K562 (cell line): ENCODE measurements at regions not wholly inside any gene's neighbourhood (a gene's known extent, or its start where the extent isn't known, plus 50 kb on each side); places are given as distances from the start of the nearest gene placed in this dataset.

Experiments
- ATAC-seq: fragments of 200-7000 bp; cut with Tn5 transposase; 3 replicates; pipeline ENCODE4 v1.9.1; 2020; ENCODE audit warnings: moderate library complexity
- BruUV-seq: library from RNA; stranded (reverse); fragments of 400-500 nt; replicated peaks from 2 replicates; lab custom pipeline; 2021; lab: Mats Ljungman, UMichigan
- CTCF ChIA-PET: fragments of 300-600 bp; formaldehyde crosslinking; extraction: SDS; loops from one replicate; lab custom pipeline; 2021; ENCODE audit warnings: low intra/inter-chr PET ratio; lab: Yijun Ruan, JAX
- POLR2A ChIA-PET: fragments of 300-600, 350-650 bp; sonication (Branson Sonifier 250); formaldehyde crosslinking; extraction: SDS; loops from one replicate; lab custom pipeline; 2021; ENCODE audit warnings: antibody characterized with exemption, inconsistent platforms; lab: Yijun Ruan, JAX
- DNase-seq, 4 experiments: peaks; one replicate each; pipeline versions ENCODE4 v3.0.0 to v3.0.0-alpha.2; 2011 to 2018; ENCODE audit warnings: low spot score in 3 of 4, mixed read lengths in 3 of 4; ENCODE audit errors: extremely low read depth in 1 of 4
- FAIRE-seq: peaks from 2 replicates; lab custom pipeline; 2011; peaks lifted over from hg19 to GRCh38; lab: Jason Lieb, UNC
- H2AFZ ChIP-seq: 2 replicates; pipeline ENCODE4 v1.6.0; 2011; ENCODE audit warnings: low read depth, low read length, control low read depth, inconsistent platforms
- H3K27ac ChIP-seq: fragments of 200-600 bp; 3 replicates; pipeline ENCODE4 v1.8.0; 2011; ENCODE audit warnings: low read depth, mild to moderate bottlenecking, control low read depth, inconsistent platforms, low read length, moderate library complexity, mixed read lengths; ENCODE audit errors: extremely low read depth
- H3K27me3 ChIP-seq, 2 experiments: fragments of 300-600 bp in 1 of 2; 2 replicates in 1 of 2; 3 replicates in 1 of 2; pipeline versions ENCODE4 v1.6.0 to v1.8.0; 2011; ENCODE audit warnings: inconsistent platforms in 2 of 2, low read length in 2 of 2, mild to moderate bottlenecking in 1 of 2, mixed read lengths in 1 of 2, moderate library complexity in 1 of 2; ENCODE audit not compliant: control insufficient read depth in 2 of 2, insufficient read depth in 2 of 2
- H3K36me3 ChIP-seq: fragments of 300-600 bp; 3 replicates; pipeline ENCODE4 v1.8.0; 2011; ENCODE audit warnings: mild to moderate bottlenecking, low read length, inconsistent platforms; ENCODE audit not compliant: control insufficient read depth, insufficient read depth
- H3K4me1 ChIP-seq, 2 experiments: fragments of 200-600 bp in 1 of 2; replicated peaks in 1 of 2; 2 replicates in 1 of 2; 3 replicates in 1 of 2; pipeline versions ENCODE4 v1.5.1 to v1.8.0; 2011; ENCODE audit warnings: inconsistent platforms in 2 of 2, low read length in 2 of 2, mild to moderate bottlenecking in 1 of 2, mixed read lengths in 1 of 2, moderate library complexity in 1 of 2; ENCODE audit not compliant: control insufficient read depth in 2 of 2, insufficient read depth in 2 of 2
- H3K4me2 ChIP-seq: 2 replicates; pipeline ENCODE4 v1.6.1; 2011; ENCODE audit warnings: low read length, control low read depth, inconsistent platforms, mixed read lengths; ENCODE audit not compliant: insufficient read depth
- H3K4me3 ChIP-seq: fragments of 200-600 bp; sonication (generic), shearing (Covaris generic); 2 replicates; pipeline ENCODE4 v1.5.1; 2016; ENCODE audit warnings: control low read depth, inconsistent platforms
- H3K79me2 ChIP-seq: fragments of 200-600 bp; 3 replicates; pipeline ENCODE4 v1.8.0; 2011; ENCODE audit warnings: low read length, inconsistent platforms; ENCODE audit not compliant: control insufficient read depth, insufficient read depth
- H3K9ac ChIP-seq, 2 experiments: 2 replicates each; pipeline versions ENCODE4 v1.6.0 to v1.6.1; 2011; ENCODE audit warnings: low read depth in 2 of 2, low read length in 2 of 2, control low read depth in 1 of 2, inconsistent platforms in 1 of 2, mild to moderate bottlenecking in 1 of 2, mixed read lengths in 1 of 2; ENCODE audit not compliant: insufficient read depth in 1 of 2
- H3K9me1 ChIP-seq: one replicate; pipeline ENCODE4 v1.6.0; 2011; ENCODE audit warnings: inconsistent platforms, mild to moderate bottlenecking, low read length, moderate library complexity; ENCODE audit not compliant: control insufficient read depth, insufficient read depth
- H3K9me3 ChIP-seq: replicated peaks from 2 replicates; pipeline ENCODE4 v1.5.1; 2011; ENCODE audit warnings: low read depth, low read length, inconsistent platforms; ENCODE audit not compliant: control insufficient read depth, insufficient read depth
- H4K20me1 ChIP-seq: replicated peaks from 2 replicates; pipeline ENCODE4 v1.6.1; 2011; ENCODE audit warnings: low read length, inconsistent platforms, mixed read lengths; ENCODE audit not compliant: control insufficient read depth, insufficient read depth
- ARID1B ChIP-seq: fragments of 450-650 bp; IDR thresholded peaks from 2 replicates; pipeline ENCODE4 v1.6.1; 2016; ENCODE audit warnings: antibody characterized with exemption, mild to moderate bottlenecking, inconsistent platforms
- CREB5 ChIP-seq: fragments of 250-450 bp; sonication (Bioruptor Pico); IDR thresholded peaks from 2 replicates; pipeline ENCODE4 v1.5.0; 2020; ENCODE audit warnings: mild to moderate bottlenecking
- DACH1 ChIP-seq: fragments of 450-650 bp; IDR thresholded peaks from 2 replicates; pipeline ENCODE4 v1.6.1; 2018; ENCODE audit not compliant: partially characterized antibody
- HOXB6 ChIP-seq: fragments of 250-450 bp; sonication (Bioruptor Pico); IDR thresholded peaks from 2 replicates; pipeline ENCODE4 v1.5.1; 2022; ENCODE audit warnings: mild to moderate bottlenecking, borderline replicate concordance
- NELFE ChIP-seq: IDR thresholded peaks from 2 replicates; pipeline ENCODE4 v1.6.1; 2011; ENCODE audit warnings: mild to moderate bottlenecking; ENCODE audit not compliant: insufficient read depth, insufficient read length
- POLR2G ChIP-seq: fragments of 200-400 bp; formaldehyde crosslinking; IDR thresholded peaks from 2 replicates; pipeline ENCODE4 v1.6.1; 2017; ENCODE audit warnings: low read depth, mild to moderate bottlenecking, antibody characterized with exemption, low read length, moderate library complexity
- RNF2 ChIP-seq: sonication (generic); IDR thresholded peaks from 2 replicates; pipeline ENCODE4 v1.6.1; 2016
- SMARCA5 ChIP-seq: fragments of 450-650 bp; IDR thresholded peaks from 2 replicates; pipeline ENCODE4 v1.6.1; 2016
- SOX6 ChIP-seq: fragments of 450-650 bp; IDR thresholded peaks from 2 replicates; pipeline ENCODE4 v1.6.1; 2014; ENCODE audit warnings: mild to moderate bottlenecking
- STAT5A ChIP-seq: IDR thresholded peaks from 2 replicates; pipeline ENCODE4 v1.6.1; 2012; ENCODE audit warnings: low read length, inconsistent platforms, borderline replicate concordance
- ZNF507 ChIP-seq: conservative IDR thresholded peaks from 2 replicates; pipeline ENCODE4 v1.6.1; 2017; ENCODE audit warnings: missing genetic modification characterization, missing compliant biosample characterization
- WGBS: fragments of 100-300 bp; shearing (Covaris generic); methylation state at CpG from one replicate; pipeline ENCODE4 v1.1.6; 2016; ENCODE audit warnings: low coverage, mixed read lengths; ENCODE audit not compliant: insufficient coverage; ENCODE audit errors: missing lambda C conversion rate; 5-methylcytosine and 5-hydroxymethylcytosine counted together
- in situ Hi-C: fragments of 300-500 bp; cut with MboI; formaldehyde crosslinking; loops from 4 replicates; pipeline ENCODE4 v1.15.0; 2018; ENCODE audit warnings: inconsistent platforms, mixed read lengths
- intact Hi-C: fragments of 100-400 bp; cut with micrococcal nuclease; formaldehyde crosslinking; loops from 2 replicates; pipeline ENCODE4 v1.14.2; 2022
- TF ChIP-seq, protein P1 (sequence below), 2 experiments: IDR thresholded peaks in 1 of 2; conservative IDR thresholded peaks in 1 of 2; 2 replicates each; pipeline ENCODE4 v1.6.1; 2016; ENCODE audit warnings: low read depth in 2 of 2, mild to moderate bottlenecking in 1 of 2, missing compliant biosample characterization in 1 of 2, missing genetic modification characterization in 1 of 2, moderate library complexity in 1 of 2

GRCh38 chr12:5176036-5176435 is 132.4 kb downstream of the KCNA5 start:
- ATAC-seq (no peak), DNase-seq (no peak)
- no peak overlapping the region for H3K9ac ChIP-seq
- no peak overlapping the region for H3K4me2 ChIP-seq
- TF ChIP-seq ZNF507 (tag), result no peak
- no peak for TF ChIP-seq DACH1
- TF ChIP-seq RNF2, result no peak
- no peak for TF ChIP-seq HOXB6 (CRISPR knock-in tag)
- TF ChIP-seq SMARCA5, result no peak
- no peak for TF ChIP-seq SOX6
- no peak for TF ChIP-seq ARID1B
- TF ChIP-seq NELFE, result no peak
- no peak for TF ChIP-seq POLR2G
- TF ChIP-seq STAT5A, result no peak
- TF ChIP-seq, protein P1, sequence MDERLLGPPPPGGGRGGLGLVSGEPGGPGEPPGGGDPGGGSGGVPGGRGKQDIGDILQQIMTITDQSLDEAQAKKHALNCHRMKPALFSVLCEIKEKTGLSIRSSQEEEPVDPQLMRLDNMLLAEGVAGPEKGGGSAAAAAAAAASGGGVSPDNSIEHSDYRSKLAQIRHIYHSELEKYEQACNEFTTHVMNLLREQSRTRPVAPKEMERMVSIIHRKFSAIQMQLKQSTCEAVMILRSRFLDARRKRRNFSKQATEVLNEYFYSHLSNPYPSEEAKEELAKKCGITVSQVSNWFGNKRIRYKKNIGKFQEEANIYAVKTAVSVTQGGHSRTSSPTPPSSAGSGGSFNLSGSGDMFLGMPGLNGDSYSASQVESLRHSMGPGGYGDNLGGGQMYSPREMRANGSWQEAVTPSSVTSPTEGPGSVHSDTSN (CRISPR knock-in tag; IDR thresholded peaks at IDR 0.05; ENCODE audit: low read depth), result no peak
- TF ChIP-seq, protein P1 (tag; conservative IDR thresholded peaks at IDR 0.05; ENCODE audit: low read depth), result no peak
- TF ChIP-seq CREB5 (CRISPR knock-in tag), result no peak
- TF ChIP-seq, all 486 proteins: peak for 0
- in situ Hi-C loops (loop anchor here (25.0 kb wide), 1 partner anchor 611 kb away; no protein-coding TSS in a partner anchor), intact Hi-C loops (no loop called here)
- BruUV-seq, result no TSS peak
- ChIA-PET CTCF (no interaction called here), POLR2A (no interaction called here)
- FAIRE-seq, result no peak
- Histone ChIP-seq H3K9me3 (no peaks in the 10 kb centered on the region), H3K36me3 (no peaks in the 10 kb centered on the region), H4K20me1 (no peaks in the 10 kb centered on the region), H2AFZ (no peak overlapping the region), H3K4me1 (no peaks in the 10 kb centered on the region), H3K27ac (no peak overlapping the region), H3K9me1 (no peaks in the 10 kb centered on the region), H3K27me3 (no peaks in the 10 kb centered on the region; a peak in 1 of 5 replicates), H3K4me3 (no peak overlapping the region), H3K79me2 (no peaks in the 10 kb centered on the region)
- WGBS, result 14% methylated on average over 2 of the region's 2 CpGs
